Fibroblast of lung (primary cell): ENCODE measurements at regions not wholly inside any gene's neighbourhood (a gene's known extent, or its start where the extent isn't known, plus 50 kb on each side); places are given as distances from the start of the nearest gene placed in this dataset.

ENCODE experiments used
- CTCF ChIP-seq, 2 donors: IDR thresholded peaks in 1 of 2; conservative IDR thresholded peaks in 1 of 2; 1 replicate in 1 of 2; 2 replicates in 1 of 2; pipeline ENCODE4 v1.5.1; 2011 to 2012; ENCODE audit warnings: low read length in 2 of 2, control low read depth in 1 of 2, inconsistent platforms in 1 of 2, low read depth in 1 of 2, mild to moderate bottlenecking in 1 of 2
- EZH2 ChIP-seq: IDR thresholded peaks from 2 replicates; pipeline ENCODE4 v1.5.1; 2012; ENCODE audit warnings: low read length, control low read depth, mild to moderate bottlenecking; ENCODE audit errors: missing control alignments

GRCh38 chr6:98579079-98579478 is 255.3 kb upstream of the POU3F2 start:
- TF ChIP-seq CTCF (conservative IDR thresholded peaks at IDR 0.05 in 1 of 2, IDR thresholded peaks at IDR 0.05 in 1 of 2; ENCODE audit: low read depth in 1 of 2, low read length in 2 of 2) (no peak), EZH2 (no peak)
